Common myeloid progenitor, CD34-positive (primary cell): ENCODE measurements at regions not wholly inside any gene's neighbourhood (a gene's known extent, or its start where the extent isn't known, plus 50 kb on each side); places are given as distances from the start of the nearest gene placed in this dataset.
"Not testable (repeated sequence)": the region's sequence is repeated elsewhere in the genome, so short reads cannot be mapped to it uniquely, and the experiment has no call there.

Source experiments
- CTCF ChIA-PET: fragments of 350-600 bp; sonication (Branson Sonifier 250); formaldehyde crosslinking; loops from one replicate; lab custom pipeline; 2021; ENCODE audit warnings: antibody characterized with exemption; lab: Charles Lee
- POLR2A ChIA-PET: fragments of 350-600 bp; sonication (Branson Sonifier 250); formaldehyde crosslinking; loops from one replicate; lab custom pipeline; 2021; ENCODE audit warnings: antibody characterized with exemption; lab: Charles Lee
- DNase-seq, 3 donors: peaks; one replicate each; pipeline versions ENCODE4 v3.0.0 to v3.0.0-alpha.2; 2013
- H3K27ac ChIP-seq, 2 experiments: 1 replicate in 1 of 2; 2 replicates in 1 of 2; pipeline ENCODE4 v1.7.0; 2013; ENCODE audit warnings: inconsistent platforms in 2 of 2, low read length in 2 of 2, mild to moderate bottlenecking in 2 of 2, low read depth in 1 of 2, moderate library complexity in 1 of 2; ENCODE audit not compliant: severe bottlenecking in 2 of 2, insufficient read depth in 1 of 2, poor library complexity in 1 of 2
- H3K27me3 ChIP-seq, 5 experiments: replicated peaks in 2 of 5; 1 replicate in 3 of 5; 2 replicates in 2 of 5; pipeline versions ENCODE4 v1.6.1 to v1.7.0; 2013; ENCODE audit warnings: low read length in 4 of 5, mild to moderate bottlenecking in 2 of 5, moderate library complexity in 2 of 5, inconsistent platforms in 1 of 5; ENCODE audit not compliant: insufficient read depth in 5 of 5, control insufficient read depth in 4 of 5
- H3K36me3 ChIP-seq, 4 experiments: 1 replicate in 2 of 4; 2 replicates in 2 of 4; pipeline versions ENCODE4 v1.6.1 to v1.7.0; 2013; ENCODE audit warnings: low read length in 3 of 4, control low read depth in 1 of 4, mild to moderate bottlenecking in 1 of 4; ENCODE audit not compliant: control insufficient read depth in 4 of 4, insufficient read depth in 4 of 4
- H3K4me1 ChIP-seq, 4 experiments: 1 replicate in 3 of 4; 2 replicates in 1 of 4; pipeline versions ENCODE4 v1.6.1 to v1.7.1; 2013; ENCODE audit warnings: low read length in 3 of 4, mild to moderate bottlenecking in 3 of 4, control low read depth in 1 of 4, inconsistent platforms in 1 of 4, moderate library complexity in 1 of 4; ENCODE audit not compliant: control insufficient read depth in 4 of 4, insufficient read depth in 4 of 4; ENCODE audit errors: control extremely low read depth in 1 of 4
- H3K4me3 ChIP-seq, 7 experiments: 1 replicate in 4 of 7; 2 replicates in 3 of 7; pipeline versions ENCODE4 v1.5.1 to v1.7.0; 2013; ENCODE audit warnings: mild to moderate bottlenecking in 7 of 7, low read length in 6 of 7, moderate library complexity in 6 of 7, inconsistent platforms in 2 of 7, low read depth in 2 of 7, control low read depth in 1 of 7; ENCODE audit not compliant: insufficient read depth in 4 of 7, control insufficient read depth in 1 of 7; ENCODE audit errors: extremely low read depth in 1 of 7
- H3K9me3 ChIP-seq, 5 experiments: 1 replicate in 4 of 5; 2 replicates in 1 of 5; pipeline versions ENCODE4 v1.6.1 to v1.7.1; 2013; ENCODE audit warnings: low read length in 4 of 5, mild to moderate bottlenecking in 2 of 5, inconsistent platforms in 1 of 5, low read depth in 1 of 5, moderate library complexity in 1 of 5; ENCODE audit not compliant: control insufficient read depth in 4 of 5, insufficient read depth in 2 of 5; ENCODE audit errors: control extremely low read depth in 1 of 5
- WGBS: methylation state at CpG from one replicate; pipeline ENCODE4 v1.1.5; 2013; ENCODE audit not compliant: insufficient coverage; 5-methylcytosine and 5-hydroxymethylcytosine counted together

DNA sequence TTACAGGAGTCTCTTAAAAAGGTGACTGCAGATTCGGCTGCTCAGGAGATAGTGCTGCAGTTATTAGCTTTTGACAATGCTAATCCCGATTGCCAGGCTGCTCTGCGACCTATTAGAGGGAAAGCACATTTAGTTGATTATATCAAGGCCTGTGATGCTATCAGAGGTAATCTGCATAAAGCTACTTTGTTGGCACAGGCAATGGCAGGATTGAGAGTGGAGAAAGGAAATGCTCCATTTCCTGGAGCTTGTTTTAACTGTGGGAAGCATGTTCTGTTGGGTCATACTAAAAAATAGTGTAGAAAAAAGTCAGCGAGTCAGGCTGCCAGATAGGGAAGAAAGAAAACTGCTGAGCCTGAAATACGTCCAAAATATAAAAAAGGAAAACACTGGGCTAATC lies 98.5 kb upstream of the EIF5 start:
- H3K4me1 ChIP-seq, POLR2A ChIA-PET, DNase-seq, H3K4me3 ChIP-seq, H3K36me3 ChIP-seq, H3K27me3 ChIP-seq, H3K27ac ChIP-seq: not testable (repeated sequence)
- H3K9me3 ChIP-seq, result peaks cover 0 to 16% (median 10%) of the 10 kb centered on the region in 5 experiments
- 40% methylated on average over 3 of the region's 5 CpGs for WGBS
- CTCF ChIA-PET, result interaction anchor here (1.1 kb wide), 1 partner anchor 29 kb away, joined by 3 read pairs; no protein-coding TSS in a partner anchor

GRCh38 chr14:103239751-103240150 lies 94.3 kb upstream of the EIF5 start:
- DNase-seq, result no peak
- no peak overlapping the region for H3K27ac ChIP-seq
- no peaks in the 10 kb centered on the region for H3K4me1 ChIP-seq
- H3K27me3 ChIP-seq, result peaks cover 0 to 12% (median 3%) of the 10 kb centered on the region in 5 experiments
- no peak overlapping the region for H3K4me3 ChIP-seq
- POLR2A ChIA-PET, result no interaction called here
- peaks cover 0 to 27% (median 11%) of the 10 kb centered on the region in 5 experiments for H3K9me3 ChIP-seq
- CTCF ChIA-PET, result no interaction called here
- no peaks in the 10 kb centered on the region for H3K36me3 ChIP-seq
- whole genome bisulfite sequencing, result 97% methylated on average over 5 of the region's 6 CpGs

DNA sequence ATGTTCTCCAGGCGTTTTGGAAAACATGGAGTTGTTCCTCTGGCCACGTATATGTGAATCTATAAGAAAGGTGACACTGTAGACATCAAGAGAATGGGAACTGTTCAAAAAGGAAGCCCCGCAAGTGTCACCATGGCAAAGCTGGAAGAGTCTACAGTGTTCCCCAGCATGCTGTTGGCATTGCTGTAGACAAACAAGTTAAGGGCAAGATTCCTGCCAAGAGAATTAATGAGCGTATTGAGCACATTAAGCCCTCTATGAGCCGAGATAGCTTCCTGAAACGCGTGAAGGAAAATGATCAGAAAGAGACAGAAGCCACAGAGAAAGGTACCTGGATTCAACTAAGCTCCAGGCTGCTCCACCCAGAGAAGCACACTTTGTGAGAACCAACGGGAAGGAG lies 92.5 kb upstream of the EIF5 start:
- Histone ChIP-seq H3K4me3 (no peak overlapping the region), H3K36me3 (no peaks in the 10 kb centered on the region), H3K9me3 (peaks cover 0 to 27% (median 11%) of the 10 kb centered on the region in 5 experiments), H3K27ac (no peak overlapping the region), H3K27me3 (peaks cover 0 to 12% (median 3%) of the 10 kb centered on the region in 5 experiments), H3K4me1 (no peaks in the 10 kb centered on the region)
- no peak for DNase-seq
- ChIA-PET CTCF (no interaction called here), POLR2A (no interaction called here)
- 99% methylated on average over 7 of the region's 8 CpGs for WGBS

- H3K27me3 ChIP-seq, result peaks cover 0 to 12% (median 3%) of the 10 kb centered on the region in 5 experiments
- no peaks in the 10 kb centered on the region for H3K4me1 ChIP-seq
- no peak for DNase-seq
- POLR2A ChIA-PET, result no interaction called here
- H3K9me3 ChIP-seq, result peaks cover 0 to 21% (median 8%) of the 10 kb centered on the region in 5 experiments
- H3K27ac ChIP-seq, result no peak overlapping the region
- H3K4me3 ChIP-seq, result no peak overlapping the region
- 93% methylated on average over 4 of the region's 7 CpGs for WGBS
- H3K36me3 ChIP-seq, result no peaks in the 10 kb centered on the region
- CTCF ChIA-PET, result interaction anchor here (1.9 kb wide), 1 partner anchor 41 kb away, joined by 4 read pairs; no protein-coding TSS in a partner anchor
Measured at GRCh38 chr14:103243764-103244737, 90.0 kb upstream of the EIF5 start.

- H3K36me3 ChIP-seq, DNase-seq, CTCF ChIA-PET, H3K27ac ChIP-seq, POLR2A ChIA-PET, H3K4me3 ChIP-seq, H3K4me1 ChIP-seq, H3K9me3 ChIP-seq: not testable (repeated sequence)
- peaks cover 0 to 12% (median 3%) of the 10 kb centered on the region in 5 experiments for H3K27me3 ChIP-seq
- WGBS, result 100% methylated on average over 1 of the region's 3 CpGs
Measured at GRCh38 chr14:103245624-103246031, 88.4 kb upstream of the EIF5 start.

DNA sequence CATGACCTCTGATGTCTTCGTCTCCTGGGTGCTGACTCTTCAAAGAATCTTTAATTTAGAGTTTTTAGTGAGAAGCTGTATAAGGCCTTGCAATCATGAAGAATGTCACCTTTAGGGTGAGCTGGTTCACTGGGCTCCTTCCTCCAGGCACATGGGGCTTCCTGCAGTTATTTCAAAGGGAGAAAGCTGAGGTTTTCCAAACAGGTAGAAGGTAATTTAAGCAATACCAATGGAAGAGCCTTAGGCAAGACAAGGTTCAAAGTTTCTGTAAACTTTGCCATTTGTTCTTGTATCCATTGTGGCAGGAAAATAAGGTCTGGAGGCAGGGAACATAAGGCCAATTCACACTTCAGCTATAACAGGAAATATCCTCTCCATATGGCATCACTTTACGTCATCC lies 88.0 kb upstream of the EIF5 start:
- ChIA-PET CTCF (no interaction called here), POLR2A (no interaction called here)
- no peak for DNase-seq
- no peaks in the 10 kb centered on the region for H3K36me3 ChIP-seq
- WGBS, result 100% methylated on average over 1 of the region's 2 CpGs
- peaks cover 0 to 12% (median 3%) of the 10 kb centered on the region in 5 experiments for H3K27me3 ChIP-seq
- no peaks in the 10 kb centered on the region for H3K4me1 ChIP-seq
- H3K27ac ChIP-seq, result no peak overlapping the region
- no peak overlapping the region for H3K4me3 ChIP-seq
- H3K9me3 ChIP-seq, result peaks cover 0 to 6% (median 0%) of the 10 kb centered on the region in 5 experiments

GRCh38 chr14:103247169-103247606 lies 86.8 kb upstream of the EIF5 start:
- POLR2A ChIA-PET, result no interaction called here
- CTCF ChIA-PET, result no interaction called here
- Histone ChIP-seq H3K27me3 (peaks cover 0 to 8% (median 0%) of the 10 kb centered on the region in 5 experiments), H3K4me3 (no peak overlapping the region), H3K4me1 (peaks cover 0 to 2% (median 0%) of the 10 kb centered on the region in 4 experiments), H3K36me3 (no peaks in the 10 kb centered on the region), H3K9me3 (peaks cover 0 to 5% (median 0%) of the 10 kb centered on the region in 5 experiments), H3K27ac (no peak overlapping the region)
- WGBS, result 96% methylated on average over 6 of the region's 7 CpGs
- DNase-seq, result peak in 1 of 3 donors; percentile 7
